NCI-H1694 (cell line): ENCODE measurements at regions not wholly inside any gene's neighbourhood (a gene's known extent, or its start where the extent isn't known, plus 50 kb on each side); places are given as distances from the start of the nearest gene placed in this dataset.

Experiments used
- DNase-seq: peaks from one replicate; lab custom pipeline; 2025; lab: John Stamatoyannopoulos, UW

DNA sequence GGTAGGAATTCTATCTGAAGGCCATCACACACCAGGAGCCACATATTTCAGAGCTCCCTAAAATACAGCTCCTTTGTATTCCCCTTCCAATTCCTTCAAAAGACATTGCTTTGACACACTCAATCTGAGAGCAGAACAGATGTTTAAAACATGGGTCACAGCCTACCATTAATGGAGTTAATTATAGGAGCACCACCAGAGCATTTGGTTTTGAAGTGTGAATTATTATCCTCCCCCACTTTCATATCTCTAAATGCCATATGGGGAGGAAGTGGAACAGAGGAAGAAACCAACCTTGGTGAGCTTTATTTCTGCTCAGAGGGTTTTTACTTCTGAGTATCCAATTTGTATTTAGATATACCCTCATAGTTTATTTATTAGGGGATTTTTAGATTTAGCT, 50.7 kb upstream of the TNFRSF21 start:
- peak; percentile 19 for DNase-seq

DNA sequence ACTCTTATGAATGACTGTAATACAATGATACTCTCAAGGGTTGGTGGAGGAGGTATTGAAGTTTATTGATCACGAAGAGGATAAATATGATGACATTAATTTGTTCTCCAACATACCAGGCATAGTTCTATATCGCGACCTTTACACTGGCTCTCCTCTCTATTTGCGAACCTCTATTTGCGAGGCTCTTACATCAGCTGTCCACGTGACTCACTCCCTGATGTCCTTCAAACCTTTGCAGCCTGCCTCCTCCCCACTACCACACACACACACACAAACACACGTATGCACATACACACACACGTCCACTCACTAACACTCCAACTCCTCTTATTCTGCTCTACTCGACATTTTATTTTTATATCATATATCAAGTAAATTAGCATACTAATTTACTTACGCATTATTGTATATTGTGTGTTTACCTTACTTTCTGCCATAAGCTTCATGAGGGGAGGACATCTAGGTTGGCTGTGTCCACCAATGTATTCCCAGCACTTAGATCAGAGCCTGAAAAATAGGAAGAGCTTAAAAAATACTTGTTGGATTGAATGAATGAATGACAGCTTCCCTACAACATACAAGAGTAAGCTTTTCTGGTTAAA, 53.3 kb upstream of the TNFRSF21 start:
- DNase-seq, result no peak

DNA sequence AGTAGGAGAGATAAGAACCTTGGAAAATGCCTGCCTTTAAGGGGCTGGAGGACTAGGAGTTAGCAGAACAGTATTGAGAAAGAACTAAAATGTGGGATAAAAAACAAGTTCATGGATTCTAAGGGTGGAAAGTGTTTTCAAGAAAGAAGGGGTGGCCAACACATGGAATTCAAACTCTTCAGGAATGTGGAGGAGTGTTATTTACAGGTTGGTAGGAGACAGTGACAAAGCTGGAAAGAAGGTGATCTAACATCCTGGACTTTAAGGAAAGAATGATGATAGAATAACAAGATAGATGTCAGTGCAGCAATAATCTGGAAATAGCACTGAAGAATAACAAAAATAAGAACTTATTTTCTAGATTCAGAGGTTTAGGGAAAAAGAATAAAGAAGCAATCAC, 54.0 kb upstream of the TNFRSF21 start:
- no peak for DNase-seq

DNA sequence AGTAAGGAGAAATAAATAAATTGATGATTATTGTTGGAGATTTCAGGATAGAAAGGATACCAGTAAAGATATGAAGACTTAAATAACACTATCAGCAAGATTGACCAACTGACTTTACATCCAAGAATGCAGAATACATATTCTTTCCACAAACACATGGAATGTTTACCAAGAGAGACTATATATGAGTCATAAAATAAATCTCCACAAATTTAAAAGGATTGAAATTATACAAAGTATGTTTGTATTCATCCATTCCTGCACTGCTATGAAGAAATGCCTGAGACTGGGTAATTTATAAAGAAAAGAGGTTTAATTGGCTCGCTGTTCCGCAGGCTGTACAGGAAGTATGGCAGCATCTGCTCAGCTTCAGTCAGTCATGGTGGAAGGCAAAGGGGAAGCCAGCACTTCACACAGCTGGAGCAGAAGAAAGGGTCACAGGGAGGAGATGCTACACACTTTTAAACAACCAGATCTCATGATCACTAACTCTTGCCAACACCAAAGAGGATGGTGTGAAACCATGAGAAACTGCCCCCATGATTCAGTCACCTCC, 56.7 kb upstream of the TNFRSF21 start:
- no peak for DNase-seq

DNA sequence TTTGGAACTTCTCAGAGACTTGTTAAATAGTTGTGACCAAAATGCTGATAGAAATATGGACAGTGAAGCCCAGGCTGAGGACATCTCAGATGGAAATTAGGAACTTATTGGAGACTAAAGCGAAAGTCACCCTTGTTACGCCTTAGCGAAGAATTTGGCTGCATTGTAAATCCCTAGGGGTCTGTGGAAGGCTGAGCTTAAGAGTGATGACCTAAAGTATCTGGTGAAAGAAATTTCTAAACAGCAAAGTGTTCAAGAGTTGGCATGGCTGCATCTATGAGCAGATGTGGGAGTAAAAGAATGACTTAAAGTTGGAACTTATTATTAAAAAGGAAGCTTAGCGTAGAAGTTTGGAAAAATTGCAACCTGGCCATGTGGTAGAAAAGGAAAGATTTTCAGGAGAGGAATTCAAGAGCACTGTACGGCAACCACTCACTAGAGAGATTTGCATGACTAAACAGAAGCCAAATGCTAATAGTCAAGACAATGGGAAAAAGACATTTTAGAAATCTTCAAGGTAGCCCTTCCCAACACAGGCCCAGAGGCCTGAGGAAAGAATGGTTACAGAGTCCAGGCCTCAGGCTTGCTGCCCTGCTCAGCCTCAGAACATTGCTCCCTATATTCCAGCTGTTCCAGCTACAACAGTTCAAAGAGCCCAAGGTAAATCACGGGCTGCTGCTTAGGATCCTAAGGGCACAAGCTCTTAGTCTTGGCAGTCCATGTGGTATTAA, 61.6 kb upstream of the TNFRSF21 start:
- DNase-seq, result no peak

DNA sequence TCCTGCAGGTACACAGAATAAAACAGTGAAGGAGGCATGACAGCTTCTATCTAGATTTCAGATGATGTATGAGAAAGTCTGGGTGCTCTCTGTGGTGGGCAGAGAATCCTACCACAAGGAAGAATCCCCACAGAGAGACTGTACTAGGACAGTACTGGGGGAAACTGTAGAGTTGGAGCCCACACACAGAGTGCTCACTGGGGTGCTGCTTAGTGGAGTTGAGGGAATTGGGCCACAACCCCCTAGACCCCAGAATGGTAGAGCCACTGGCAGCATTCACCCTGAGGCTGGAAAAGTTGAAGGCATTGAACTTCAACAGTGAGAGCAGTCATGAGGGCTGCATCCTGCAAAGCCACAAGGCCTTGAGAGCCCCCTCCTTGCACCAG, 62.2 kb upstream of the TNFRSF21 start:
- DNase-seq, result no peak

DNA sequence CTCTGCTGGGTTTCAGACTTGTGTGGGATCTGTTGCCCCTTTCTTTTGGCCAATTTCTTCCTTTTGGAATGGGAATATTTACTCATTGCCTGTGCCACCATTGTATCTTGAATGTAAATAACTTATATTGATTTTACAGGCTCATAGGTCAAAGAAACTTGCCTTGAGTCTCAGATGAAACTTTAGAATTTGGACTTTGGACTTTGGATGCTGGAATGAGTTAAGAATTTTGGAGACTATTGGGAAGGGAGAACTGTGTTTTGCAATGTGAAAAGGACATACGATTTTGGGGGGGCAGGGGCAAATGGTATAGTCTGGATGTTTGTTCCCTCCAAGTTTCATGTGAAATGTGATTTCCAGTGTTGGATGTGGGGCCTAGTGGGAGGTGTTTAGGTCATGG, 62.6 kb upstream of the TNFRSF21 start:
- DNase-seq, result no peak

DNA sequence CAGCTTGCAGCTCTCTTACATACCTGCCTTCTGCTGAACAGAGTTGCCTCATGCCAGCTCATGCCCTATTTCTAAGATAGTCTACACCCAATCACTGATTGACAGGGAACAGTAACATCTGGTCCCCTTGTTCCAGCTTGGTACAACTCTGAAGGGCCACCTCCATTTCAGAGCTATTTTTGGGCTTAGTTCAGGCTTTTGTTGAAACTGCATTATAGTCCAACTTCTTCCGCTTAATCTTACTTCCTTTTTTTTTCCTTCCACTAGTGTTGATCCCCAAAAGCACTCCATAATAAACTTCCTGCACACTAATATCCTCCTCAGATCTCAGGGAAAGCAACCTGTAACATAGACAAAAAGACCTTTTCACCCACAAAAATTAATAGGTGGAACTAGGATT, 65.7 kb upstream of the TNFRSF21 start:
- no peak for DNase-seq

DNA sequence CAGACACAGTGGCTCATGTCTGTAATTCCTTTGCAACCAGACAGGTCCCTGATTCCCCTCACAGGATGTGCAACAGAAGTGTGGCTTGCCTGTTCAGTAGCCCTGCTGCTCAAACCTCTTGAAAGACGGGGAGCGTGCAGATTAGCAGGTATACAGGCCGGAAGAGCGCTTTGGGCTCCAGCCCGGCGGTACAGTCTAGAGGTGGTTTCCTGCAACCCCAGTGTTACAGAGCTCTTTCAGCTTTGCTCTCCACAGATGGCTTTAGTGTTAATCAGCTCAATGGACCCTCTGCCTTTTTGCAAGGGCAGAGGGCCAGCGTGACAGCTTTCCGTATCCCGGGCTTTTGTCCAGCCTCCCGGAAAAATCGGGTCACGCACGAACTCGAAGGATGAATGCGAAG, 67.2 kb upstream of the TNFRSF21 start:
- DNase-seq, result no peak

DNA sequence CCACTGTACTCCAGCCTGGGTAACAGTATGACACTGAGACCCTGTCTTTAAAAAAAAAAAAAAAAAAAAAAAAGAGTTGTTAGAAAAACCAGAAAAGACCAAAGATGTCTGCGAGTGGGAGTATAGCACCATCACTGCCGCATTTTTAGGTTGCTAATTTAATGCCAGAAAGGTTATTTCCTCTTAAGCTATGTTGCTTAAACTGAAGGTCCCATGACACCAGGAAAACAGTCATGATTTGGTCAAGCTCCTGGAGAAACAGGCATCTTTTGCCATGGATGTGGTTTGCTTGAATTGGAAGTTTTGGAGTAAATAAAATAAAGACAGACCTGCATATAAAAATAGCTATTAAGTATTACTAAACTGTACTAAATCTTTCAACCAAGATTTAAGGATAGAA, 68.3 kb upstream of the TNFRSF21 start:
- no peak for DNase-seq

DNA sequence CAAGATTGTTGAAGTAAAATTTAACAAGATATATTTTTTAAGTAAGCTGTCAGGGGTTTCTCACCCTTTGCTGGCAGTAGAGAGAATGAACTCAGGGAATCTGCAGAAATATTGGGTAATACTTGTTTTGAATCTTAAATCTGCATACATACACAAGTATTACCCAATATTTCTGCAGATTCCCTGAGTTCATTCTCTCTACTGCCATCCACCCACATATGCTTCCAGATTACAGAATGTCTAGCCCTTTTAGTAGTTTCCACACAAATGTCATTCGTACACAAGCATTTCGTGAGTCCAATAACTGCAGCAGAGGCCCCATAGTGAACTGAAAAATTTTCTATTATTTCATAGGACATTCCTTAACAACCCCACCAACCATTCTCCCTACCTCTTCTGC, 69.6 kb upstream of the TNFRSF21 start:
- no peak for DNase-seq

DNA sequence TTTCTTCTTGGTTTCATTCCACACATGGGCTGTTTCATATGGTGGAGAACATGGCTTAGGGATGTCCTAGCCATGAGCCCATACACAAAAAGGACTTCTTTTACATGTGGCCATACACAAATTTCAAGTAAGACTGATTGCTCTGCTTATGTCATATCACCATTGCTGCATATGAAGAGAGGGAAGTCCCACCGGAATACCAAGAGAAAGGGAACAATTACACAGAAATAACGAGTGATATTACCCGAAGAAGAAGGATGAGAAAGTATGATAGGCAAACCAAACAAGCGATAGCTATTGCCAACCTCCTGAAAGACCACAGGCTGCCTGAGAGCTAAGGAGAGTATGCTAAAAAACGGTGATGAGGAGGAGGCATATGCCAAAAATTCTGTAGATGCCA, 70.5 kb upstream of the TNFRSF21 start:
- no peak for DNase-seq

DNA sequence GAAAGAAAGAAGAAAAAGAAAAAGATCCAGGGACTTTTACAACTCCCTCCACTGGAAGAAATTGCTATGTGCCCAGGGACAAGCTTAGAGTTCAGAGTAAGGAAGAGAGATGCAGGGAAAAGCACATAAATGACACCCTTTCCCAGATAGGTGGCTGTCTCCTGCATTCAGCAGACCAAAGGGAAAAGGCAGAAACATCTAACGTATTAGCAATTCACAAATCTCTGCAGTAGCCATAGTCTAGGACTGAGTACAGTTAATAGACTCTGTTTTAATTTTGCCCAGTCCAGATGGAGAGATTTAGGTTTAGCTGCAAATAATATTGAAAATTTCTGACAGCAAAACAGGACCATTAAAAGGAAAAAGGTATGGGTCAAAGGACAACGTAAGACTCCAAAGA, 71.3 kb upstream of the TNFRSF21 start:
- DNase-seq, result no peak

DNA sequence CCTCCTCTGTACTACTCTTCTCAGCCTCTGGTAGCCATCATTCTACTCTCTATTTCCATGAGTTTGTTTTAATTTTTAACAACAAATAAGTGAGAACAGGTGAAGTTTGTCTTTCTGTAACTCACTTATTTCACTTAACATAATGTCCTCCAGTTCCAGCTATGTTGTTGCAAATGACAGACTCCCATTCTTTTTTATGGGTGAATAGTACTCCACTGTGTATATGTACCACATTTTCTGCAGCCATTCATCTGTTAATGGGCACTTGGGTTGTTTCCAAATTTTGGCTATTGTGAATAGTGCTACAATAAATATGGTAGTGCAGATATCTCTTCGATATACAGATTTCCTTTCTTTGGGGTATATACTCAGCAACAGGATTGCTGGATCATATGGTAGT, 73.7 kb upstream of the TNFRSF21 start:
- DNase-seq, result no peak

DNA sequence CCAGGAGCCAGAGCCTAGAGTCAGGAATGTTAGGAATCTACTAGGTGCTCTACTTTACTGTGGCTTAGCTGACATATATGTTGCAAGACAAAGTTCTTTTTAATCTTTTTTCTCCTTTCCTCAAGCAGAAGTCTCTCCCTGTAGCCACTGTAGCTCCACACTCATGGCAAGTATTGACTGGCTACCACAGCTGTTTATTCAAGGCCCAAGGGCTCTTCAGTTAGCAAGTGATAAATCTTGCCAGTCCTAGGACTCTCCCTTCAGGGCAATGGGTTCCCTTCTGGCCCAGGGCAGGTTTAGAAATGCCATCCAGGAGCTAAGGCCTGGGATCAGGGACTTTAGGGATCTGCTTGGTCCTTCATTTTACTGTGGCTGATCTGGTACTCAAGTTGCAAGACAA, 82.0 kb upstream of the TNFRSF21 start:
- DNase-seq, result no peak

DNA sequence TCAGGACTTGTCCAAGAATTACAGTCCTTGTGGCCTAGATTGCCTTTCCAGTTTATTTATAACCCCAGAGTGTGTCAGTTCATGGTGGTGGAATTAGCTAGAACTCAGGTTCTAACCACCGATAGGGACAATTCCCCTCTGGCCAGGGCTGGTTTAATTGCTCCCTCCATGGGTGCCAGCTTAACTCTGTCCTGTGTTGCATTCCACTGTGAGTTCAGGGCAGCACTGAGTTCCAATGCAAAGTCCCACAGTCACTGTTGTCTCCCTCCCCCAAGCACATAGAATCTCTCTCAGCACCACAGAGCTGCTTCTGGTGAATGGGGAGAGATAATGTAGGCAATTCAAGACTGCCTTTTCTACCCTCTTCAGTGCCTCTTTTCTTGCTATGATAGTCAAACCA, 82.5 kb upstream of the TNFRSF21 start:
- DNase-seq, result no peak

DNA sequence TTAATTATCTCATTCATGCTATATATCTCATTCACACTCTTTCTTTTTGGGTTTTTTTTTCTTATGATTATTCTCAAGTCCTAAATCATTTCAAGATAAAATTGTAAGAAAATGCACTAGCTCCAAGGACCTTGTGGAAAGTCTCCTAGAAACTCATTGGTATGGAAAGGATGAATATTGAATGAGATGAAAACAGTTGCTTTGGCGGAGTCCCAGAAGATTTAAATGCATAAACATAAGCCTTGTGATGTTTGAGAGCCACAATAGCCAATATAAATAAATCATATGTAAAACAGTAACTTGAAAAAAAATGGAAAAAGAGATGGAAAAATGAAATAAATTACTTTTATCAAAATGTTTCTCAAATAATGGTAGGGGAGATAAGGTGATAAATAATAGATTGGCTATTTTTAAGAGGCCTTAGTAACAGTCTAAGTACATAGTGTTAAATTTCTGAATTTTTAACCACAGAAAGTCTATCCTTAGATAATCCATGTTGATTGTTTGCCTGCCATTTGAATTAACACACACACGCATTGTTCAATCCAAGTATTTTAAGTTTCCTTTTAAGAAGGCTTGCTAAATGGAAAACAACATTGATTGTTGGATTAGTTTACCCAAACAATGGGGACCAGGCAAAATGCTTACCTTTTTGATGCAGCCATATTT, 81.1 kb upstream of the CD2AP start:
- DNase-seq, result no peak

DNA sequence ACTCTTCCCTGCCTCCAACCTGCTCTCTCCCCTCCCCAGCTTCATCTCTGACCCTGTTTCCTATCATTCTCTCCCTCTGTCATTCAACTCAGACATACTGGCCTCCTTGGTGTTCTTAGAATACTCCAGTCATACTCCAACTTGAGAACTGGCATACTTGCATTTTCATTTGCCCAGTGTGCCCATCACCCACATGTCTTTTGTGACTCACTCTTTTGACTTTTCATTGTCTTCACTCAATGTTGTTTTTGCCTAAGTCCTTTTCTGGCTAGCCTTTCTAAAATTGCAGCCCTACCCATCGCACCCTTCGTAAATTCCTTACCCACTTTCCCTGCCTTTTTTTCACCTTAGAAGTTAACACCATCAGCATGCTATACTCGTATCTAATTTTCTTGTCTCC, 77.0 kb upstream of the CD2AP start:
- DNase-seq, result no peak

DNA sequence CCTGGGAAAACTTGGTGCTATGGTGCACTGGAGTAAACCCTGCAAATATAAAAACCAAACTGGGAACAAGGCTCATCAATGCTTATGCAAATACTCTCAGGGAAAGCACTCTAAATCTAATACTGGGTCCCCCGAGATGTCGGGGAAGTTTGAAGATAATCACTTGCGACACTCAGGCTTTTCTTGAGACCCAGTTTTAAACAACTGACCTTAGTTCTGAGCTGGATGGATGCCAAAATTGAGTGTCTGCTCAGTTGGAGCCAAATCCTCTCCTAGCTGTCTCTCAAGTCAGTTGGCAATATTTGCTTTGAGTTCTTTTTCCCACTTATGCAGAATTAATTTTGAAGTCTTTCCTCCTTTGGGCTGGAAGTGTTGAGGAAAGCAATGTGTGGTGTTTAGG, 75.5 kb upstream of the CD2AP start:
- no peak for DNase-seq

DNA sequence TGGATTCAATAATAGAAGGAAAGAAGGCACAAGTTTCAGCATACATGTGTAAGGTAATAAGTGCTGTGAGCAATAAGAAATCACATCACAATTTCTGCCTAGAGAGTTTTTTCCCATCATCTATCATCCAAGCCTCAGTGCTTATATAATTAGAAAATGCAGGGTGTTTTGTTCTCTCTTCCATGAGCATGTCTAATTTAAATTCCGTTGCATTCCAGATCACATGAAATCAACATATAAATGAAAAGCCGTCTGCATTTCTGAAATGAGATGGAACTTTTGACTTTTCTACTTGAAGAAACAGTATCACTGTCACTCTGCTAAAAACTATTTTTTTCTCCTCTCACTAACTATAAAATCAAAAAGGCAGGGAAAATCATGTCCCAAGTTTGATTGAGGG, 74.5 kb upstream of the CD2AP start:
- no peak for DNase-seq

DNA sequence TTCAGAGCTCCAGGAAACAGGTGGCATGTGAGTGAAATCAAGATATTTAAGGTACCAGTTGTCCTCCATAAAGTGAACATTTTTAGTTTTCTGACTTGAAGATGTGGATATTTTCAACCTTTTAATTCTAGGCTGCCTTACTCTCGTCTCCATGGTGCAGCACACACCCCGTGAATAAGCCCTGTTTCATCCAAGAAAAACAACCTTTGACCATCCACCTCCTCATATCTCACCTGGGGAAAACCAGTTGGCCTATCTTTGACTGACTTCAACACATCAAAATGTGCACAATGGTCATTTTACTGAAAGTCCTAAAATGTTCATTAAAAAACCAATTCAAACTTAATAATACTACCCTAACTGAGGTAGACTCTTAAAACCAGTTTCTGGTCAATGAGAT, 73.8 kb upstream of the CD2AP start:
- no peak for DNase-seq

DNA sequence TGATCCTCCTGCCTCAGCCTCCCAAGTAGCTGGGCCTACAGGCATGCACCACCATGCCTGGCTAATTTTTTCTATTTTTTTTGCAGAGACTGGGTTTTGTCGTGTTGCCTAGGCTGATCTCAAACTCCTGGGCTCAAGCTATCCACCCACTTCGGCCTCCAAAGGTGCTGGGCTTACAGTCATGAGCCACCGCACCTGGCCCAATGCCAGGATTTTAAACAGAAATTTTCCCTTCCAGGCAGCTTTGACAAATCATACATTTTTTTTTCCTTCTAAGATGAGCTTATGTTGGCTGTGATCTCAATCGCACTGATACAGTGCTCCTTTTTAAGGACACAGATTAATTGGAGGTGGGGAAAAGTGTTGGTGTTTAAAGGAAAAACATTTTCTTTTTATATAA, 73.2 kb upstream of the CD2AP start:
- no peak for DNase-seq

DNA sequence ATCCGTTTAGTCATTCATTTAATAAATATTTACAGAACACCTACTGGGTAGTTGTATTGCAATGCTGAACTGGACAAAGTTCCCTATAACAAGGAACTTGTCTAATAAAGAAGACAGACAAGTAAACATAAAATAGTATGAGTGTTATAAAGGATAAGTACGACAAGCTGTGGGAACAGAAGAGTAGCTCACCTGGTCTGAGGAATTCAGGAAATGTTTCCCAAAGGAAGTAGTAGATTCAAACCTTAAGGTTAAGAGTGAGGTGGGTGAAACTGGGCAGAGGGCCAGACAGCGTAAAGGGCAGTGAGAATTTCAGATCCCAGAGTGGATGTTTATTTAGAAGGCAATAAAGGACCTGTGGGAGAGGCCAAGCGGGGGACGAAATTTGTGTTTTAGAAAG, 72.3 kb upstream of the CD2AP start:
- no peak for DNase-seq
